GM18511 (cell line): ENCODE measurements at regions not wholly inside any gene's neighbourhood (a gene's known extent, or its start where the extent isn't known, plus 50 kb on each side); places are given as distances from the start of the nearest gene placed in this dataset.
"Not testable (repeated sequence)": the region's sequence is repeated elsewhere in the genome, so short reads cannot be mapped to it uniquely, and the experiment has no call there.

ENCODE experiments used
- ATAC-seq: cut with Tn5 transposase; IDR thresholded peaks from one replicate; pipeline ENCODE4 v1.9.1; 2021; ENCODE audit warnings: mild to moderate bottlenecking, moderate library complexity; ENCODE audit not compliant: unreplicated experiment

DNA sequence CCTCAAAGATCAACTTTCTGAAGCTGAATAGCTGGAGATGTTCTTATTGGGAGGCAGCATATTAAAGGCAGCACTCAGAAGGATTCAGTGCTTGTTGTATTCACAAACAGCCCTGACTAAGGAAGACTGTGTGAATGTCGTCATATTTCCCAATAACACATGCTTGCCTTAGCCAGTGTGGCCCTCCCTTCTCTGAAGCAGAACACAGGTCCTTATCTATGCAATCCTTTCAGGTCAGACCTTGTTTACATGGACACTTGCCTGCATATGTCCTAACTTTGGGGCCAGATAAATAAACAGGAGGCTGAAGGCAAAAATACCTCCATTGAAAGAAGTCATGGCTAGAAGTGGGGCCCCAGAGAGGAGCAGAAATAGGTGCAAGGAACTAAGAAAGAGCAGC, 97.2 kb downstream of the SLC4A3 start:
- ATAC-seq: no peak

GRCh38 chr2:219726916-219727315, 99.5 kb downstream of the SLC4A3 start:
- no peak for ATAC-seq

- ATAC-seq: no peak
Observed at GRCh38 chr2:219727771-219728429, 100.5 kb downstream of the SLC4A3 start.

DNA sequence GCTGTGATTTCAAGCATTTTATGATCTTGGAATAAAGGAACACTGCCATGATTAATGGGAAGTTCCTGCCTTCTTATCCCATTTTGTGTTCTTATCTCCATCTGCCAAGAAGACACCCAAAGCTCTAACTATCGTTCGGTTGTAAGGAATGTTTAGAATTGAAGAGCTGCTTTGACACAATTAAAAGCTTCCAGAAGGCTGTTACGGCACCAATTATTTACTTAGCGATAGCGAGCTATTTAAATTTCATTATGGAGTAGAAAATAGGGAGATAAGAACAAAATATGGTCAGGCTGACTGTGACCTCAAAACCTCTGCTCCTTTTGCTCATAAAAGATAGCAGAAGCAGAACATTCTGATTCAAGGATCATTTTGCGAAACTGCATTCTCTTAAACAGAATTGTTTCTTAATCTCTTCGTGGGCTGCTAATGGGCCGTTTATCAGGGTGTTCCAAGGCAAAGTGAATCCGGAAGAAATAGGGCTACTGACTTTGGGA, 101.6 kb downstream of the SLC4A3 start:
- ATAC-seq: no peak

DNA sequence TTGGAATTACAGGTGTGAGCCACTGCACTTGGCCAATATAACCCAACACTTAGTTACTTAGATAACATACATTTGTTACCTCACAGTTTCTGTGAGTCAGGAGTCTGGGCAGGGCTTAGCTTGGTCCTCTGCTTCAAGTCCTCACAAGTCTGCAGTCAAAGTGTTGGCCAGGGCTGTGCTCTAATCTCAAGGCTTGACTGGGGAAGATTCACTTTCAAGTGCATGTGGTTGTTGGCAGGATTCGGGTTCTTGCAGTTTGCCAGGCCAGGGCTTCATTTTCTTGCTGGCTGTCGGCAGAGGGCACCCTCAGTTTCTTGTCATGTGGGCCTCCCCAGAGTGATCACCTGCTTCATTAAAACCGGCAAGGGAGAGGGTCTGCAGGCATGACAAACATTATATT, 103.7 kb downstream of the SLC4A3 start:
- no peak for ATAC-seq

DNA sequence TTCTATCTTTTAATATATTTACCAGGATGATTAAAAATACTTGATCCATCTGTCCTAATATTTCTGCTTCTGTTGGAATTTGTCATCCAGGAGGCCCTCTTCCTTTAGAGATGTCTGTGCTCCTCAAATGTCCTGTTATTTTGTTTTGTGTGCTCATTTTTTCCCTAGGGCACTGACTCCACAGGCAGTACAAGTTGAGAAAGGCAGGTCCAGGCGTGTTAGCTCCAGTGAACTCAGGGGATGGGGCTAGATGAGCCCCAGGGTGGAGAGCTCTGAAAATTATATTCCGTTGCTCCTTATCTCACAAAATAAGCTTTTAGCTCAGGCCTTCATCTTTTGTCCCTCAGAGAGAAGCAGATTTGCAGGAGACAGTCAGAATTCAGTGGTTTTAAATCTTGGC, 105.7 kb downstream of the SLC4A3 start:
- ATAC-seq: no peak

GRCh38 chr2:219733746-219734145, 106.3 kb downstream of the SLC4A3 start:
- ATAC-seq: no peak

DNA sequence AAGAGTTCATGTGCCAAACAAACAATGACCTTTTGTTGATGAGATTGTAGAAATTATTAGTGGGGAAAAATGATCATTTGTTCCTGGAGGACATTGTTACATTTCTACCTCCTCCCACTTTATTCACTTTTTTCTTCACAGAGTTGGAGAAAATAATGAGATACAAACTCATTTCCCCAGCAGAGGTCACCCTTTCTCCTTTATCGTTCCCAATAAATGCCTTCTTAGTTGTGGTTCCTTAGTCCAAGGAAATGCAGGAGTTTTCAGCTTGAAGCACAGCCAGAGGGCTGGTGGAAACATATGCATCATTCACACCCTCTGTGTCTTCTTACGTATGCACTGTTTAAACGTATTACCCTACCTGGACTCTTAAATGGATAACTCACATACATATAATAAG, 108.8 kb downstream of the SLC4A3 start:
- no peak for ATAC-seq

DNA sequence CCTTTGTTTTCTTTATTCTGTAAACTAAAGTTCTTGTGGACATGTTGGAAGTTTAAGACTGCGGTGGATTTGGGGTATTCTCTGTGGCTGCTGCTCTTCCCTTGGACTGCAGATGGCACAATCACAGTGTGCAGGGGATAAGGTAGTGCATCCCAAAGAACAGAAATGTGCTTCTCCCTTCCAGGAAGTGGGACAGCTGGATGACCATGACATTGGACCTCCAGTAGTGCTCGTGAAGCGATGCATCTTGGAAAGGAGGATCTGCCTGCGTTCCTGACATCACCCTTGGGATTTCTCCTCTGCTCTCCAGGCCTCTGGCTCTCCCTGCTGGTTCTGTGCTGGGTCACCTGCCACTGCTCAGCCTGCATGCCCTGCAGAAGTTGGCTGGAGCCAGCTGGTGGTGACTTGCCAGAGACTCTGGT, 109.9 kb downstream of the SLC4A3 start:
- ATAC-seq: no peak

DNA sequence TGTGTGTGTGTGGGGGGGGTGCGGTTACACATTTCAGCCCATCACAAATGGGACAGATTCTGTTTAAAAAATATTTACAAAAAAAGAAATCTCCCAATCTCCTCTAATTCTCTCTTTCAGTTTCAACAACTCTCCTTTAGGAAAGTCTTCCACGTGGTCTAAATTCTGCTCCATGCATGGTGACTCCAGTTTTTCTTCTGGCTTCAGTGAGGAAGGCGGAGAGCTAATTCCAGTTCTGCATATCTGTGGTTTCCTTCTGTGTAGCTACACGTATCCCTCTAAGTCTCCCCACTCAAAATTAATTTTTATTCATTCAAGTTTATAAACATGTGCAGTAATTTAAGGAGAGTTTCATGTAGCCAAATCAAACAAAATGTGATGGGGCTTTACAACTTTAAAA, 111.6 kb downstream of the SLC4A3 start:
- no peak for ATAC-seq

GRCh38 chr2:219739866-219740440, 112.5 kb downstream of the SLC4A3 start:
- no peak for ATAC-seq

DNA sequence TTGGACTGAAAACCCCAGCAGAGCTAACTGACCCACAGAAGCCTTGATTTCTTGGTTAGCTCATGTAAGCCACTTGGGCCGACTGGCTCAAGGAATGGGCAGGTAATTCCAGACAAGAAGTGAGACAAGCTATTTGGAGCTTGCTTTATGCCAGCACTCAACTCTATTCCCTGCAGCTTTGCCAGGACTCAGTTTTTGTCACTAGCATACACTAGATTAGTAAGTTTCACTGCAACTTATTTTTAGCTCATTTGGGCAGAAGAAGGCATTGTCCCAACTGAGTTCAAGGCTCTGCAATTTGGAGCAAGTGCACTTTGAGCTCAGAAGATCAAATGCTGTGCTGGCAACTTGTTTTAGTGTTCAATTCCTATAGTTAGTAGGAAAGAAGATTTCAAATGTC, 116.1 kb downstream of the SLC4A3 start:
- no peak for ATAC-seq

- no peak for ATAC-seq
Observed at GRCh38 chr2:219744066-219744465, 116.6 kb downstream of the SLC4A3 start.

GRCh38 chr2:219744600-219744999, 117.2 kb downstream of the SLC4A3 start:
- ATAC-seq: no peak

- ATAC-seq: no peak
Observed at GRCh38 chr2:219747637-219748036, 120.2 kb downstream of the SLC4A3 start.

DNA sequence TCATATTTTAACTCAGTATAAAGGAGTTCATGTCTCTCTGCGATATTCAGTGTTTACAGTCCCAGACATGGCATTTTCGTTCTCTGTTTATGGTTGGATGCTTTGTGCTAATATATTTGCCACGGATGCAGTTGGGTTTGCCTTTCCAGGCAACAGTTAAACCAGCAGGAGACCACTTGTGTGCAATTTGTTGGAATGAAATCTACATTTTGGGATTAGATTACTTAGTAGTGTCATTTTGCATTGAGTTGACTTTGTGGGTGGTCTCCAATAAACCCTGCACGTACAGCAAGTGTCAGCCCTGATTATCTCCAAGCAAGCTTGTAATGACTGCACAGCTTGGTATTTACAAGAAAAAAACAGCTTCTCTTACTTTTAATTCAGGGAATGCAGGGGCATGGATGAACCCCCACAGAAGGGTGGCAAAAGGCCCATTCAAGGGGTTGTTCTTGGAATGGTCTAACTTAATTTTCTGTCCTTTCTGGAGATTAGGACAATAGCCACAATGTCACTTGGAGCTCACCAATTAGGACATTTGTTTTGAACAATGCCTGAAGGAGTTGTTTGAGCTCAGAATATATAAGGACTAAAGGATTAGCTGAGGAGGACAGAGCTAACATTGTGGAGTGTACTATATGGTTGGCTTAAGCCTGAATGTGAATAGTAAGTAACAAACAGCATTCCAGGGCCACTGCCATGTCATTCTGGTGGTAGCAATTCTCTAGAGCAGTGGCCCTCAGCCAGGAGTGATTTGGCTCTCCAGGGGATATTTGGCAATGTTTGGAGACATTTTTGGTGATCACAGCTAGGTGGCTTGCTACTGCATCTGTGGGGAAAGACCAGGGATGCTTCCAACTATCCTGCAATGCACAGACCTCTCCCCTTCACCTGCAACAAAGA, 121.5 kb downstream of the SLC4A3 start:
- no peak for ATAC-seq

- ATAC-seq: not testable (repeated sequence)
Observed at GRCh38 chr2:219751121-219751520, 123.7 kb downstream of the SLC4A3 start.

GRCh38 chr2:219752726-219753125, 125.3 kb downstream of the SLC4A3 start:
- ATAC-seq: no peak

DNA sequence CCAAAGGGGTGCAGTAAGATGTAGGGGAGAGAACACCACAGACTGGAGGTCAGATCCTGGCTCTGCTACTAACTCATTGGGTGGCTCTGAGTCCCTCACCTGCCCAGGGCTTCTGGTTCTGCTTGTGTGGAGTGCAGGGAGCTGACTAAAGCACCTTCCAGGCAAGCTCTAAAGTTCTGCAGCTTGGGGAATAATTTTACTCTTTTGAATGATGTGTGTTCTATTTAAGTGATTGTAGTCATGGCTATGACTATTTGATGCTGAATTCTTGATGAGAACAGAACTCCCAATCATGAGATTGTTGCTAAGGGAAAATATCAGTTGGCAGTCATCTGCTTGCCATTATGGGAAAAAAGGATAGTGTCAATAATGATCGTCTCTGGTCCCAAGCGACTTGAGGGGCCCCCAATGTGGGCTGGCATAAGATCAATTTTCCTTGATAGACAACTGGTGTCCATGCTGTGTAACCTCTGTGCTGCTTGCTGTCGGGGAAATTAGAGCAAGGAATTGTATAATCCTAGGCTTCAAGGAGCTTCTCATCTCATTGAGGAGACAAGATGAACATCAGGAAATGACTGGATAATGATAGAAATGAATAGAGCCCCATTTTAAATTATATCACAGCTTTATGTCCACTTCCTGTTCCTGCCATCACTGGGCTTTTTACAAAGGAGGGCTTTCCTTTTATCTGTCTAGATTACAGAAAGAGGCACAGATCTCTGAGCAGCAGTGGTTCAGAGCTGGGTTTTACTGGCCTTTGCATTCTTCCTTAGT, 131.7 kb downstream of the SLC4A3 start:
- ATAC-seq: no peak

GRCh38 chr2:219759801-219760200, 132.4 kb downstream of the SLC4A3 start:
- no peak for ATAC-seq
